Transverse colon (tissue), 4 donors: ENCODE measurements at regions not wholly inside any gene's neighbourhood (a gene's known extent, or its start where the extent isn't known, plus 50 kb on each side); places are given as distances from the start of the nearest gene placed in this dataset.

Experiments used
- CTCF ChIP-seq, 5 experiments: fragments of 200-600 bp in 3 of 5; fragments of 450-650 bp in 2 of 5; sonication (generic) in 3 of 5; IDR thresholded peaks; 1 replicate in 2 of 5; 2 replicates in 3 of 5; pipeline ENCODE4 v1.5.1; 2016 to 2017; ENCODE audit warnings: antibody characterized with exemption in 5 of 5, inconsistent platforms in 3 of 5, mild to moderate bottlenecking in 2 of 5, moderate library complexity in 1 of 5
- POLR2AphosphoS5 ChIP-seq, 3 donors: sonication (generic); formaldehyde crosslinking; IDR thresholded peaks; one replicate each; pipeline ENCODE4 v1.6.1; 2016; ENCODE audit warnings: antibody characterized with exemption in 3 of 3

- TF ChIP-seq CTCF (IDR thresholded peaks at IDR 0.05) (no peak), POLR2AphosphoS5 (IDR thresholded peaks at IDR 0.05) (no peak)
Observed at GRCh38 chr6:27667657-27668441, 194.9 kb upstream of the ZNF184 start.
